RWPE2 (cell line): ENCODE measurements at regions not wholly inside any gene's neighbourhood (a gene's known extent, or its start where the extent isn't known, plus 50 kb on each side); places are given as distances from the start of the nearest gene placed in this dataset.

Source experiments
- ATAC-seq: fragments of 200-7000 bp; cut with Tn5 transposase; 3 replicates; pipeline ENCODE4 v1.9.1; 2021; ENCODE audit warnings: low read depth
- DNase-seq: peaks from one replicate; pipeline ENCODE4 v3.0.0-alpha.2; 2020; ENCODE audit warnings: low spot score
- H3K27ac ChIP-seq: fragments of 450-650 bp; 2 replicates; pipeline ENCODE4 v1.5.1; 2017; ENCODE audit warnings: mild to moderate bottlenecking; ENCODE audit not compliant: poor library complexity, severe bottlenecking
- H3K27me3 ChIP-seq: fragments of 250-450 bp; sonication (Bioruptor Pico); 2 replicates; pipeline ENCODE4 v1.5.1; 2021; ENCODE audit warnings: mild to moderate bottlenecking, moderate library complexity; ENCODE audit not compliant: insufficient read depth, poor library complexity, severe bottlenecking
- H3K36me3 ChIP-seq: fragments of 250-450 bp; sonication (Bioruptor Pico); 2 replicates; pipeline ENCODE4 v1.5.1; 2020; ENCODE audit warnings: low read depth, mild to moderate bottlenecking, moderate library complexity
- H3K4me1 ChIP-seq: fragments of 250-450 bp; sonication (Bioruptor Pico); 2 replicates; pipeline ENCODE4 v1.5.1; 2021; ENCODE audit warnings: mild to moderate bottlenecking, moderate library complexity; ENCODE audit not compliant: insufficient read depth, poor library complexity, severe bottlenecking
- H3K4me3 ChIP-seq: fragments of 250-450 bp; sonication (Bioruptor Pico); 2 replicates; pipeline ENCODE4 v1.5.1; 2021; ENCODE audit warnings: mild to moderate bottlenecking, moderate library complexity; ENCODE audit not compliant: severe bottlenecking
- H3K9me3 ChIP-seq: fragments of 250-450 bp; sonication (Bioruptor Pico); 2 replicates; pipeline ENCODE4 v1.5.1; 2021; ENCODE audit warnings: mild to moderate bottlenecking, moderate library complexity; ENCODE audit not compliant: severe bottlenecking
- CTCF ChIP-seq: fragments of 450-650 bp; IDR thresholded peaks from one replicate; pipeline ENCODE4 v1.5.1; 2017; ENCODE audit warnings: mild to moderate bottlenecking, moderate library complexity; ENCODE audit not compliant: poor library complexity, severe bottlenecking

- Histone ChIP-seq H3K4me3 (no peak overlapping the region), H3K4me1 (no peaks in the 10 kb centered on the region), H3K9me3 (no peaks in the 10 kb centered on the region), H3K27me3 (peaks cover 3% of the 10 kb centered on the region), H3K27ac (no peak overlapping the region), H3K36me3 (no peaks in the 10 kb centered on the region)
- no peak for TF ChIP-seq CTCF
- ATAC-seq (no peak), DNase-seq (no peak)
These were observed 1064.8 kb upstream of the IGFBP7 start for GRCh38 chr4:58175024-58175423.

DNA sequence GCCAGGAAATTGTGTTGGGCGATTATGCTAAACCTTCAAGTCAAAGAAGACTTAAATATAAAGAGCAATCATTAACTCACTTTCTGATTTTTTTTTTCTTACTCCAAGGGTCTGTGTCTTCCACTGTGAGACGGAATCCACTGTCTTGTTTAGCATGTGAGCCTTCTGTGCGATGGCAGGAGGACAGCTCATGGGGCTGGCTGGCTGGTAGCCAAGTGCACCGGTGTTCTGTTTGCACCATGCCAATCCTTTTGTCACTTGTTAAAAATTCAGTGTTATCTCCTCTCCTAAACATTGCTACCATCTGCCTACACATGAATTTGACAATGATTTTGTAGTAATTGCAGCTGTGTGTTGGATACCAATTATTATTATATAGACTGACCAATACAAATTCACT is 1056.3 kb upstream of the IGFBP7 start:
- Histone ChIP-seq H3K27ac (no peak overlapping the region), H3K4me1 (no peaks in the 10 kb centered on the region), H3K27me3 (no peaks in the 10 kb centered on the region), H3K9me3 (no peaks in the 10 kb centered on the region), H3K36me3 (no peaks in the 10 kb centered on the region), H3K4me3 (no peak overlapping the region)
- DNase-seq (no peak), ATAC-seq (no peak)
- no peak for TF ChIP-seq CTCF

- no peak for TF ChIP-seq CTCF
- no peaks in the 10 kb centered on the region for H3K27me3 ChIP-seq
- no peak for DNase-seq
- no peak overlapping the region for H3K4me3 ChIP-seq
- H3K27ac ChIP-seq: no peak overlapping the region
- no peaks in the 10 kb centered on the region for H3K9me3 ChIP-seq
- H3K4me1 ChIP-seq: no peaks in the 10 kb centered on the region
- no peaks in the 10 kb centered on the region for H3K36me3 ChIP-seq
- ATAC-seq: no peak
These were observed 1053.0 kb upstream of the IGFBP7 start for GRCh38 chr4:58163156-58163555.

DNA sequence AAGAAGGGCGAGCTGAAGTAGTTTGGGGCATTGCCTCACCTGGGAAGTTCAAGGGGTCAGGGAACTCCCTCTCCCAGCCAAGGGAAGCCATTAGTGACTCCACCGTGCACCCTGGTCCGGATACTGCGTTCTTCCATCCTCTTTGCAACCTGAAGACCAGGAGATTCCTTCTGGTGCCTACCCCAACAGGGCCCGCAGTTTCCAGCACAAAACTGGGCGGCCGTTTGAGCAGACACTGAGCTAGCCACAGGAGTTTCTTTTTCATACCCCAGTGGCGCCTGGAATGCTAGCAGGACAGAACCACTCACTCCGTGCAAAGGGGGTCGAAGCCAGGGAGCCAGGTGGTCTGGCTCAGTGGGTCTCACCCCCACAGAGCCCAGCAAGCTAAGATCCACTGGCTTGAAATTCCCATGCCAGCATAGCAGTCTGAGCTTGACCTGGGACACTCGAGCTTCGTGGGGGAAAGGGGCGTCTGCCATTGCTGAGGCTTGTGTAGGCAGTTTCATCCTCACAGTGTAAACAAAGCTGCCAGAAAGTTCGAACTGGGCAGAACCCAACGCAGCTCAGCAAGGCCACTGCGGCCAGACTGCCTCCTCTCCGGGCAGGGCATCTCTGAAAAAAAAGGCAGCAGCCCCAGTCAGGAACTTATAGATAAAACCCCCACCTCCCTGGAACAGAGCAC is 1039.4 kb upstream of the IGFBP7 start:
- no peak overlapping the region for H3K27ac ChIP-seq
- H3K4me1 ChIP-seq: no peaks in the 10 kb centered on the region
- no peaks in the 10 kb centered on the region for H3K9me3 ChIP-seq
- DNase-seq: no peak
- ATAC-seq: no peak
- no peak for TF ChIP-seq CTCF
- no peaks in the 10 kb centered on the region for H3K36me3 ChIP-seq
- no peaks in the 10 kb centered on the region for H3K27me3 ChIP-seq
- H3K4me3 ChIP-seq: no peak overlapping the region

- no peaks in the 10 kb centered on the region for H3K4me1 ChIP-seq
- ATAC-seq (no peak), DNase-seq (no peak)
These were observed 1034.5 kb upstream of the IGFBP7 start for GRCh38 chr4:58144721-58145120.

More at GRCh38 chr4:58144721-58145120, 1034.5 kb upstream of the IGFBP7 start:
- no peak overlapping the region for H3K27ac ChIP-seq
- no peaks in the 10 kb centered on the region for H3K9me3 ChIP-seq
- no peak for TF ChIP-seq CTCF
- H3K4me3 ChIP-seq: no peak overlapping the region
- peaks cover 19% of the 10 kb centered on the region for H3K27me3 ChIP-seq
- H3K36me3 ChIP-seq: no peaks in the 10 kb centered on the region
